ENCODE measurements at regions not wholly inside any gene's neighbourhood (a gene's known extent, or its start where the extent isn't known, plus 50 kb on each side); places are given as distances from the start of the nearest gene placed in this dataset.

DNA sequence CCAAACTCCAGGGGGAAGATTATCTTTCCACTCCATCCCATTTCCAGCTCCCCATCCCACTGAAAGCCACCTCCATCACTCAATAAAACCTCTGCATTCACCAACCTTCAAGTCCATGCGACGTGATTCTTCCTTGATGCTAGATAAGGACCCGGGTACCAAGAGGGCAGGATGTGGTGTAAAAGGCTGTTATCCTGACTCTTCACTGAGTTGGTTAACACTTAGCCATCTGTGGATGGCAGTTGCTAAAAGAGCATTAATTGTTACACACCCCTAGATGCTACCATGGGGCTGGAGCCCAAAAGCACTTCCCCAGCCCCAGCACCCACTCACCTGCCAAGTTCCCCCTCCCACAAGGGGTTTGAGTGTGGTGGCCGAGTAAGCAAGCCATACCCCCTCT is 53.4 kb upstream of the DPP10 start:
- no peak for DNase-seq (ENCODE audit: insufficient read length, low spot score)
- FAIRE-seq = no peak

More for the DNA sequence above, 53.4 kb upstream of the DPP10 start:
- TF ChIP-seq PAX5 (IDR thresholded peaks at IDR 0.05; ENCODE audit: insufficient read depth, low read length, severe bottlenecking) = no peak
- TF ChIP-seq SPI1 (IDR thresholded peaks at IDR 0.05; ENCODE audit: low read depth, low read length) = no peak
- no peak for TF ChIP-seq TAF1 (IDR thresholded peaks at IDR 0.05; ENCODE audit: low read depth, low read length)
- TF ChIP-seq POU2F2 (IDR thresholded peaks at IDR 0.05; ENCODE audit: low read depth, low read length) = no peak
- no peak for TF ChIP-seq POLR2A (IDR thresholded peaks at IDR 0.05; ENCODE audit: low read depth, low read length)
- TF ChIP-seq POLR2AphosphoS5 (IDR thresholded peaks at IDR 0.05; ENCODE audit: low read depth, low read length) = no peak
